Heart left ventricle (tissue), 16 donors: ENCODE measurements at regions not wholly inside any gene's neighbourhood (a gene's known extent, or its start where the extent isn't known, plus 50 kb on each side); places are given as distances from the start of the nearest gene placed in this dataset.
"Not testable (repeated sequence)": the region's sequence is repeated elsewhere in the genome, so short reads cannot be mapped to it uniquely, and the experiment has no call there.

Source experiments
- ATAC-seq, 4 donors: fragments of 200-7000 bp; cut with Tn5 transposase; one replicate each; pipeline ENCODE4 v1.9.1; 2020 to 2022; ENCODE audit warnings: moderate library complexity in 4 of 4, mild to moderate bottlenecking in 3 of 4, moderate number of reproducible peaks in 1 of 4
- DNase-seq, 5 donors: peaks; one replicate each; pipeline ENCODE4 v3.0.0-alpha.2; 2020
- H3K27ac ChIP-seq, 12 donors: fragments of 200-600 bp; sonication (generic) in 4 of 12; one replicate each; pipeline versions ENCODE4 v1.5.0 to v1.8.0; 2016 to 2022; ENCODE audit warnings: mild to moderate bottlenecking in 2 of 12
- H3K27me3 ChIP-seq, 9 donors: fragments of 200-600 bp; sonication (generic) in 2 of 9; one replicate each; pipeline versions ENCODE4 v1.5.1 to v1.8.0; 2016 to 2022; ENCODE audit warnings: mild to moderate bottlenecking in 3 of 9
- H3K36me3 ChIP-seq, 9 donors: fragments of 200-600 bp; sonication (generic) in 2 of 9; one replicate each; pipeline versions ENCODE4 v1.5.0 to v1.8.0; 2018 to 2022; ENCODE audit warnings: mild to moderate bottlenecking in 2 of 9
- H3K4me1 ChIP-seq, 12 donors: fragments of 200-600 bp; sonication (generic) in 4 of 12; one replicate each; pipeline versions ENCODE4 v1.5.0 to v1.8.0; 2016 to 2022; ENCODE audit warnings: mild to moderate bottlenecking in 3 of 12
- H3K4me3 ChIP-seq, 12 donors: fragments of 200-600 bp; sonication (generic) in 4 of 12; one replicate each; pipeline versions ENCODE4 v1.5.0 to v1.8.0; 2017 to 2022; ENCODE audit warnings: mild to moderate bottlenecking in 9 of 12, moderate library complexity in 4 of 12
- H3K9me3 ChIP-seq, 12 donors: fragments of 200-600 bp; sonication (generic) in 4 of 12; one replicate each; pipeline versions ENCODE4 v1.5.0 to v1.8.0; 2016 to 2022; ENCODE audit warnings: mild to moderate bottlenecking in 1 of 12
- CTCF ChIP-seq, 12 donors: fragments of 200-600 bp; sonication (generic) in 4 of 12; IDR thresholded peaks; one replicate each; pipeline versions ENCODE4 v1.5.0 to v1.8.0; 2018 to 2022; ENCODE audit warnings: antibody characterized with exemption in 12 of 12, mild to moderate bottlenecking in 5 of 12
- POLR2A ChIP-seq, 2 donors: fragments of 450-650 bp; IDR thresholded peaks; one replicate each; pipeline ENCODE4 v1.6.1; 2017; ENCODE audit warnings: antibody characterized with exemption in 2 of 2, mild to moderate bottlenecking in 2 of 2, moderate library complexity in 2 of 2
- WGBS, 4 donors: extraction: QIAGEN DNeasy Blood & Tissue Kit in 2 of 4; methylation state at CpG; one replicate each; pipeline versions ENCODE4 v1.1.5 to v1.1.7; 2013 to 2018; 5-methylcytosine and 5-hydroxymethylcytosine counted together
- intact Hi-C, 10 donors: fragments of 100-400 bp; cut with DNase I; formaldehyde crosslinking; loops; one replicate each; pipeline versions ENCODE4 v1.11.1 to v1.14.2; 2022
- donor health status: ischemic (EF 13 %, LVEDD 7.1; RV severe dilation, severe dysfunction).
- donor health status: healthy with polysubstance abuse.
- donor health status: DM: no; HTN: yes; CAD: no.
- donor health status: DM: no; HTN: no; CAD: no.
- donor health status: ischemic (EF 25% LVEDD 6.9; RV normal size, moderate dysfunction).
- donor health status: ischemic (EF 25% LVEDD 5.7; RV mildly dilated, moderate dysfunction).
- donor health status: healthy.
- donor health status: DM: yes; HTN: yes; CAD: no.
- donor health status: ischemic (EF 35%, LVEDD 5.7; RV mildly dilated, moderate dysfunction).
- donor health status: nonischemic (EF 11% LVEDD 7.7; RV severe dilation, severe dysfunction).
- donor health status: DM: yes; HTN: yes; CAD: no.
- donor health status: PGD.
- donor health status: ischemic (EF 29% LVEDD 5.4; RV normal size, mild dysfunction).
- donor health status: nonischemic (EF 23%, LVEDD 6.1; RV moderate dilation, normal function).

GRCh38 chrX:95949588-95949987, 735.1 kb upstream of the DIAPH2 start:
- no peaks in the 10 kb centered on the region for H3K27me3 ChIP-seq
- no peaks in the 10 kb centered on the region for H3K36me3 ChIP-seq
- H3K4me3 ChIP-seq = no peak overlapping the region
- intact Hi-C loops = no loop called here
- no peaks in the 10 kb centered on the region for H3K4me1 ChIP-seq
- H3K9me3 ChIP-seq = no peaks in the 10 kb centered on the region
- no peak for DNase-seq
- TF ChIP-seq POLR2A (IDR thresholded peaks at IDR 0.05) (no peak), CTCF (IDR thresholded peaks at IDR 0.05) (no peak)
- ATAC-seq = no peak
- H3K27ac ChIP-seq = no peak overlapping the region
- 53 to 69% (median 59%) methylated on average over 2 of the region's 2 CpGs for WGBS, 4 donors

GRCh38 chrX:95950679-95951078, 734.0 kb upstream of the DIAPH2 start:
- ATAC-seq = no peak
- intact Hi-C loops = no loop called here
- Histone ChIP-seq H3K4me1 (no peaks in the 10 kb centered on the region), H3K27me3 (no peaks in the 10 kb centered on the region), H3K4me3 (no peak overlapping the region), H3K9me3 (no peaks in the 10 kb centered on the region), H3K27ac (no peak overlapping the region), H3K36me3 (no peaks in the 10 kb centered on the region)
- no peak for DNase-seq
- TF ChIP-seq CTCF (IDR thresholded peaks at IDR 0.05) (no peak), POLR2A (IDR thresholded peaks at IDR 0.05) (no peak)
- 58 to 73% (median 65%) methylated on average over 1 of the region's 1 CpG for WGBS, 4 donors

- Histone ChIP-seq H3K36me3 (no peaks in the 10 kb centered on the region), H3K9me3 (no peaks in the 10 kb centered on the region), H3K4me1 (no peaks in the 10 kb centered on the region), H3K27ac (no peak overlapping the region), H3K4me3 (no peak overlapping the region), H3K27me3 (no peaks in the 10 kb centered on the region)
- DNase-seq (no peak), ATAC-seq (no peak)
- WGBS, 4 donors = 61 to 75% (median 61%) methylated on average over 2 of the region's 2 CpGs
- intact Hi-C loops = no loop called here
- TF ChIP-seq CTCF (IDR thresholded peaks at IDR 0.05) = no peak
- no peak for TF ChIP-seq POLR2A (IDR thresholded peaks at IDR 0.05)
These were observed 731.1 kb upstream of the DIAPH2 start for GRCh38 chrX:95953564-95953963.

- Histone ChIP-seq H3K27ac (no peak overlapping the region), H3K36me3 (no peaks in the 10 kb centered on the region), H3K27me3 (no peaks in the 10 kb centered on the region), H3K9me3 (no peaks in the 10 kb centered on the region), H3K4me1 (no peaks in the 10 kb centered on the region), H3K4me3 (no peak overlapping the region)
- TF ChIP-seq POLR2A (IDR thresholded peaks at IDR 0.05) = no peak
- TF ChIP-seq CTCF (IDR thresholded peaks at IDR 0.05) = no peak
- DNase-seq (no peak), ATAC-seq (no peak)
- WGBS, 4 donors = 49 to 68% (median 59%) methylated on average over 1 of the region's 1 CpG
- intact Hi-C loops = no loop called here
These were observed 727.9 kb upstream of the DIAPH2 start for GRCh38 chrX:95956745-95957144.

- ATAC-seq, intact Hi-C loops, H3K4me1 ChIP-seq, H3K4me3 ChIP-seq, DNase-seq, H3K36me3 ChIP-seq, H3K27ac ChIP-seq, H3K9me3 ChIP-seq, H3K27me3 ChIP-seq: not testable (repeated sequence)
- WGBS, 4 donors = 76 to 86% (median 81%) methylated on average over 9 of the region's 9 CpGs
These were observed 711.1 kb upstream of the DIAPH2 start for GRCh38 chrX:95973456-95974095.
